Aorta (tissue), 5 donors: ENCODE measurements at regions not wholly inside any gene's neighbourhood (a gene's known extent, or its start where the extent isn't known, plus 50 kb on each side); places are given as distances from the start of the nearest gene placed in this dataset.
"Not testable (repeated sequence)": the region's sequence is repeated elsewhere in the genome, so short reads cannot be mapped to it uniquely, and the experiment has no call there.

ENCODE experiments used
- ATAC-seq: fragments of 200-7000 bp; cut with Tn5 transposase; one replicate; pipeline ENCODE4 v1.9.1; 2022; ENCODE audit warnings: moderate library complexity; ENCODE audit not compliant: low FRiP score
- DNase-seq, 2 donors: peaks; one replicate each; pipeline ENCODE4 v3.0.0-alpha.2; 2020
- H3K27ac ChIP-seq, 2 donors: one replicate each; pipeline ENCODE4 v1.5.1; 2013; ENCODE audit warnings: low read length in 2 of 2, mild to moderate bottlenecking in 2 of 2, moderate library complexity in 2 of 2, control low read depth in 1 of 2, inconsistent platforms in 1 of 2, low read depth in 1 of 2
- H3K27me3 ChIP-seq, 2 donors: one replicate each; pipeline ENCODE4 v1.6.1; 2013; ENCODE audit warnings: control low read depth in 1 of 2, low read length in 1 of 2, mild to moderate bottlenecking in 1 of 2, moderate library complexity in 1 of 2; ENCODE audit not compliant: insufficient read depth in 2 of 2, control insufficient read depth in 1 of 2
- H3K36me3 ChIP-seq, 2 donors: one replicate each; pipeline ENCODE4 v1.6.1; 2013; ENCODE audit warnings: control low read depth in 1 of 2, low read length in 1 of 2, mild to moderate bottlenecking in 1 of 2; ENCODE audit not compliant: insufficient read depth in 2 of 2, control insufficient read depth in 1 of 2
- H3K4me1 ChIP-seq, 2 donors: one replicate each; pipeline ENCODE4 v1.6.1; 2013; ENCODE audit warnings: low read length in 2 of 2, control low read depth in 1 of 2, mild to moderate bottlenecking in 1 of 2, moderate library complexity in 1 of 2; ENCODE audit not compliant: insufficient read depth in 2 of 2, control insufficient read depth in 1 of 2
- H3K4me3 ChIP-seq, 2 donors: one replicate each; pipeline ENCODE4 v1.5.1; 2013; ENCODE audit warnings: low read length in 2 of 2, control low read depth in 1 of 2, mild to moderate bottlenecking in 1 of 2
- H3K9me3 ChIP-seq: one replicate; pipeline ENCODE4 v1.6.1; 2013; ENCODE audit warnings: mild to moderate bottlenecking, low read length; ENCODE audit not compliant: control insufficient read depth
- WGBS, 2 donors: extraction: QIAGEN DNeasy Blood & Tissue Kit; methylation state at CpG; one replicate each; pipeline ENCODE4 v1.1.7; 2013; 5-methylcytosine and 5-hydroxymethylcytosine counted together
- intact Hi-C, 2 donors: fragments of 100-400 bp; cut with DNase I; formaldehyde crosslinking; loops; one replicate each; pipeline versions ENCODE4 v1.14.2 to v1.15.0; 2022
- donor health status: healthy with polysubstance abuse.
- donor health status: Bipolar disorder and iron deficiency.
- donor health status: DM: no; HTN: no; CAD: no.
- donor health status: DM: no; HTN: no; CAD: no.
- donor health status: DM: yes; HTN: yes; CAD: no.

- H3K4me3 ChIP-seq, H3K27ac ChIP-seq, H3K36me3 ChIP-seq, ATAC-seq, H3K4me1 ChIP-seq, intact Hi-C loops, H3K9me3 ChIP-seq, H3K27me3 ChIP-seq: not testable (repeated sequence)
- DNase-seq = peak; percentile 17 to 50
- 87 to 88% methylated on average over 29 to 31 of the region's 33 CpGs for WGBS, 2 donors
Measured at GRCh38 chr16:88159046-88159896, 208.0 kb downstream of the BANP start.

DNA sequence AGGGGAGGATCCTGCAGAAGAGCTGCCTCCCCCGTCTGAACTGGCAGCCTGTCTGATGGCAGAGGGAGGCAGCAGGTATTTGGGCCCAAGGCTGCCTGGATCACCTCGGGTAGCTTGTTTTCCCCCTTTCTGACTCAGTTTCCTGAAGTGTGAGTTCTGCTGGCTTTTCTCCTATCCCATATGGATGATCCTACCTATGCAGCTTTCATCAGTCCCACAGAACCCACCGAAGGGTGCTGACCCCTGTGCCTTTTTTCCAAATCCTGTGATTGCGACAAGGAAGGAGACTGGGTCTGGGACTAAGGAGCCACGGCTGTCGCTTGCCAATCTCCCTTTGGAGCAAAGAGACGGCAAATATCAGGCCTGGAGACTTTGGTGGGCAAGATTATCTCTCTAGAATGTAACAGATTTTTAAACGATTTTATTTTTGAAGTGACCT, 208.7 kb downstream of the BANP start:
- H3K4me1 ChIP-seq, H3K9me3 ChIP-seq, H3K36me3 ChIP-seq, ATAC-seq, H3K4me3 ChIP-seq, intact Hi-C loops, H3K27me3 ChIP-seq, H3K27ac ChIP-seq: not testable (repeated sequence)
- DNase-seq = peak; percentile 18 to 28
- 83 to 87% methylated on average over 8 of the region's 8 CpGs for WGBS, 2 donors

- H3K27ac ChIP-seq, DNase-seq, intact Hi-C loops, H3K4me1 ChIP-seq, H3K4me3 ChIP-seq, H3K27me3 ChIP-seq, H3K9me3 ChIP-seq, H3K36me3 ChIP-seq, ATAC-seq: not testable (repeated sequence)
- WGBS, 2 donors = 50 to 64% methylated on average over 13 of the region's 13 CpGs
Measured at GRCh38 chr16:88161191-88161590, 210.0 kb downstream of the BANP start.

- H3K27ac ChIP-seq, H3K9me3 ChIP-seq, ATAC-seq, intact Hi-C loops, H3K36me3 ChIP-seq, DNase-seq, H3K27me3 ChIP-seq, H3K4me3 ChIP-seq, H3K4me1 ChIP-seq: not testable (repeated sequence)
- 24 to 27% methylated on average over 9 to 10 of the region's 10 CpGs for WGBS, 2 donors
Measured at GRCh38 chr16:88161623-88162275, 210.5 kb downstream of the BANP start.

DNA sequence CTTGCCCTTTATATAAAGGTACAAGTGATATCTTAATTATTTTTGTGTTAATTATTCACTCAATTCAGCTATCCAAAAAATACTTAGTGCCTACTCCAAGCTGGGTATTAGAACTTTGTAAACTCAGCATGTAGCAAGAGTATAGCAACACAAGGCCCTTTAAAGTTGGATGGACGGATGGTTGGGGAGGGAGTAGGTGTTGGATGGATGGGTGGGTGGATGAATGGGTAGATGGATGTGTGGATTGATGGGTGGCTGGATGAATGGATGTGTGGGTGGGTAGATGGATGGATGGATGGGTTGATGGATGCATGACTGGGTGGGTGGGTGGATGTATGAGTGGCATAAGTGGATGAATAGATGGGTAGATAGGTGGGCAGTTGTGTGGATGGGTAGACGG, 211.5 kb downstream of the BANP start:
- DNase-seq, H3K27ac ChIP-seq, ATAC-seq, H3K27me3 ChIP-seq, intact Hi-C loops, H3K36me3 ChIP-seq, H3K4me1 ChIP-seq, H3K9me3 ChIP-seq, H3K4me3 ChIP-seq: not testable (repeated sequence)
- 90 to 92% methylated on average over 2 of the region's 2 CpGs for WGBS, 2 donors

DNA sequence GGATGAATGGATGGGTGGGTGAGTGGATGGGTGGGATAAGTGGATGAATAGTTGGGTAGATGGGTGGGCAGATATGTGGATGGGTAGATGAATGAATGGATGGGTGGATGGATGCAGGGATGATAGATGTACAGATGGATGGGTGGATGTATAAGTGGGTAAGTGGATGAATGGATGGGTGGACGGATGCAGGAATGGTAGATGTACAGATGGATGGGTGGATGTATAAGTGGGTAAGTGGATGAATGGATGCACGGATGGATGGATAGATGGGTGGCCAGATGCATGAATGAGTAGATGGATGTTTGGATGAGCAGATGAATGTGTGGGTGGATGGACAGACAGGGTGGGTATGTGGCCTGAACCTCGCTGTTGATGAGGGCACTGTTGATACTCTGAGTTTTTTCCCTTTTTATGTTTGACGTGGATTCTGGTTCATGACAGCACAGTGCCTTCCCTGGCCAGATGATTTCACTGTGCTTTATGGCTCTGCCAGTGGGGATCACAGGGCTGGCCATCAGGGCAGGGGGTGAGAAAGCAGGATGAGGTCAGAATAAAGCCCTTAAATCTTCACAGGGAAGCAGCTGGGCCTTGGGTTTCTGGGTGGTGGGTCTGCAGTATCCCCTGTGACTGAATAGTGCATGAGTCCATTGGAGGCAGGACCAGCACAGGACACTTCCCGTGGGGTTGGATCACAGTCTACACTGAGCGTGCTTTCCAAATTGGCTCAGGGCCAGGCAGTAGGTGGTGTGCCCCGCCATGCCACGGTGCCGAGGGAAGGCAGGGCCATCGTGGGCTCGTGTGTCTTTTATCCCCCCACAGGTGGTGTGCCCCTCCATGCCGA, 213.2 kb downstream of the BANP start:
- DNase-seq = peak in 1 of 2 donors; percentile 54
- H3K4me3 ChIP-seq, H3K27me3 ChIP-seq, ATAC-seq, H3K4me1 ChIP-seq, intact Hi-C loops, H3K36me3 ChIP-seq, H3K9me3 ChIP-seq, H3K27ac ChIP-seq: not testable (repeated sequence)
- 75 to 79% methylated on average over 12 of the region's 12 CpGs for WGBS, 2 donors

GRCh38 chr16:88165040-88165544, 213.9 kb downstream of the BANP start:
- DNase-seq = peak in 1 of 2 donors; percentile 51
- H3K9me3 ChIP-seq, ATAC-seq, intact Hi-C loops, H3K4me3 ChIP-seq, H3K27me3 ChIP-seq, H3K36me3 ChIP-seq, H3K27ac ChIP-seq, H3K4me1 ChIP-seq: not testable (repeated sequence)
- 91 to 92% methylated on average over 7 to 9 of the region's 9 CpGs for WGBS, 2 donors

DNA sequence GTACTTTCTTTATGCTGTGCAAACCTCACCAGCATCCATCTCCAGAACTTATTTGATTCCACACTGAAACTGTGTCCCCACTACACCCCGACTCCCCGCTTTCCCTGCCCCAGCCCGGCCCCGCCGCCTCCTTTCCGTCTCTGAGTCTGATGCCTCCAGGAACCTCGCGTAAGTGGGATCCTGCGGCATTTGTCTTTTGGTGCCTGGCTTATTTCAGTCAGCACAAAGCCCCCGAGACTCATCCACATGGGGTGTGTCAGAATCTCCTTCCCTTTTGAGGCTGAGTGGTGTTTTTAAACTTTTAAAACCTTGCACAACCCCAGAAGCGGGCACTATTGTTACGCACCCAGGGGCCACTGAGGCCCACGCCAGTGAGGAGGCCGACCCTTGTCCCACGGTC, 214.4 kb downstream of the BANP start:
- intact Hi-C loops, H3K27ac ChIP-seq, H3K4me3 ChIP-seq, H3K4me1 ChIP-seq, H3K27me3 ChIP-seq, H3K9me3 ChIP-seq, ATAC-seq, H3K36me3 ChIP-seq: not testable (repeated sequence)
- WGBS, 2 donors = 76 to 81% methylated on average over 15 of the region's 15 CpGs
- peak in 1 of 2 donors; percentile 46 for DNase-seq
